GM18502 (cell line): ENCODE measurements at regions not wholly inside any gene's neighbourhood (a gene's known extent, or its start where the extent isn't known, plus 50 kb on each side); places are given as distances from the start of the nearest gene placed in this dataset.

Source experiments
- ATAC-seq: cut with Tn5 transposase; IDR thresholded peaks from one replicate; pipeline ENCODE4 v1.9.1; 2021; ENCODE audit warnings: mild to moderate bottlenecking; ENCODE audit not compliant: unreplicated experiment, poor library complexity

DNA sequence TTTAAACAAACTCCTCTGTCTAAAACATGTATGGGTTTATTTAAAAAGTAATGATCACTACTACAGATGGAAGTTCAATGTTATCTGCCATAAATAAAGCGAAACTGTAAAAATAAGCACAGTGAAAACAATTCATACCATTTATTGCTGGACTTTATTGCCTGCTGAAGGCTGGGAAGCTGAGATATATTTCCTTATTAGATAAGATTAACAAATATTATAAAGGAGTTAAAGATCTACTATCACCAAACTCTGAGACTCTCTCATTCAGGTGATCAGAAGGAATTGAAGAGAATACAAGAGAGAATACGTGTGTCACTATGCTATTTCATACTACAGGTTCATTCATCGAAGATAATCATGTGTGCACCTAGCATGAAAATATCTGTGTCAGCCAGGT is 190.9 kb upstream of the ATP10B start:
- no peak for ATAC-seq

DNA sequence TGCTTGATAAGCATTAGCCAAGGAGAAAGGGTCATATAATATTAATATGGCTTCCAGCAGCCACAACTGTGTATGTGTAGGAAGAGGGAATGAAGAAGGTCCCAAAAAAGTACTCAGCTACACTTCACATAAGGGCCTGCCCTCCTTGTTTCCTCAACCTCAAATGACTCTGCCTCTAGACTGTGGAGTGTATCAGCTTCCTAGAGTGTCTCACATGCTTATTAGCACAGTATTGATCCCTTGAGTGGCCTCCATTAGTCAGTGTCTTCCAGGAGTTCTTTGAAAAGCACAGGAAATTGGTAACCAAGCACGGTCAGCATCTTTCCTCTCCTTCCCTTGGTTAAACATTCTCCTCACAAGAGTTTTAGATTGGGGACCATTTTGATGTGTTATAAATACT is 190.4 kb upstream of the ATP10B start:
- no peak for ATAC-seq

DNA sequence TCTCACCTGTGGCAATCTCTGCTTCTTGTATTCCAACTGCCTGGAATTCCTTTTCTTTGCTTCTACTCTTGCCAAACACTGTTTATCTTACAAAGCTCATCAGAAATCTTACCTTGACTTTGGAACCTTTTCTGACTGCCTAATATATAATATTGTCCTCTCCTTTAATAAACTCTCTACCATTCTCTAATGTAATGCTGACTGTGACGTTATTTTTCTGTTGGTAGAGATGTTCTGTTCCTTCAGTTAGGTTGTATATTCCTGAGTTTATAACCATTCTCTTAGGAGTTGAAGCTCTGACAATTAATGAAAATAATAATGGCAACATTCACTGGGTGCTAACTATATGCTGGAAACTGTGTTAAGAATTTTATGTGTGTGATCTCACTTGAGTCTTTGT is 188.8 kb upstream of the ATP10B start:
- ATAC-seq, result no peak

- no peak for ATAC-seq
Observed at GRCh38 chr5:161036296-161036695, 184.3 kb upstream of the ATP10B start.

DNA sequence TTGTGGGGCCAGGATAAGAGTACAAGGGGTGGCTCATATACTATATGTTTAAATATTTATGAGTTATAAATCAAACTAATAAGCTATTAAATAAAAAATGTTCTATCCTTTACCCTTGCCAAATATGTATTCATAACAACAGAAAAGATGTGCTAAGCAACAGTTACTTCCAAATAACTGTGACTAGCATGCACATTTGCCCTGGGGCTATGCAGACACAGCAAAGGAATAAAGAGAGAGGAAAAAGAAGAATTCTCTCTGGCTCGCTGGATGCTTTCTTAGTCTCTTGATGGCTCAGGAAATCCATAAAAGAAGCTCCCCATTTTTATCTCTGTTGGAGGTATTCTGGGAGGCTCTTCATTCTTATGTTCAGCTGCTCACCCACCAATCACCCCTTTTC is 182.4 kb upstream of the ATP10B start:
- ATAC-seq, result no peak

DNA sequence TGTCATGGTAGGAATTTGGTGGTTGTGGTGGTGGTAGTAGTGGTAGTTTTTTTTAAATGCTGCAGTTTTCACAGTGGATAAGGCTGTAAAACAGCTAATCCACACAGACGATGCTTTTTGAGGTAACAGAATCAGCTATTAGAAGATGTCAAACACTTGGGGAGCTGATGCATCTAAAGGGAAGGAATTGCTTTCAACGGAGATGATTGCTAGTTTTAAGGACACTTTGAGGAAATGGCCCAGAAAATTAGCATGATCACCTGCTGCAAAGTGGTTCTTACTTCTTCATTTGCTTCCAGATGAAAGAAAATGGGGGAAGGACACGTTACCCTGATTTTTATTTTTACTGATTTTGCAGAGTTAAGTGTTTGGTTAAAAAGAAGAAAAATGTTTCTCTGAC is 178.2 kb upstream of the ATP10B start:
- ATAC-seq, result no peak

DNA sequence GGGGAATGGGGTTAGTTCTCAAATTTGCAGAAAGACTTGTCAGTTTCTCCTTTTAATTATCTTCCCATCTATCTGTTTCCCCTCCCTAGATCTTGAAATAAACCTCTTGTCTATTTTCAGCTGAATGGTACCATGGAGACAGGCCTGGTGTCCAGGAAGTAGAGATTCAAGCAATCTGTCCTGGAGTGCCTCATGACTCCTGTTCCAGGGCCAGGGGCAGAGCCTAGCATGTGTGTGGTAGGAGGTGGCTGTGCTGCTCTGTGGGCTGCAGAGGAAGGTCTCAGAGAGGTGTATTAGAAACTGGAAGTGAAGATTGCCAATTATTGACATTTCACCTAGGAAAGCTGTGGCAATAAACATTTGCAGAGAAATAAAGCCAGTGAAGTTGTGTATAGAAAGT is 175.8 kb upstream of the ATP10B start:
- no peak for ATAC-seq

DNA sequence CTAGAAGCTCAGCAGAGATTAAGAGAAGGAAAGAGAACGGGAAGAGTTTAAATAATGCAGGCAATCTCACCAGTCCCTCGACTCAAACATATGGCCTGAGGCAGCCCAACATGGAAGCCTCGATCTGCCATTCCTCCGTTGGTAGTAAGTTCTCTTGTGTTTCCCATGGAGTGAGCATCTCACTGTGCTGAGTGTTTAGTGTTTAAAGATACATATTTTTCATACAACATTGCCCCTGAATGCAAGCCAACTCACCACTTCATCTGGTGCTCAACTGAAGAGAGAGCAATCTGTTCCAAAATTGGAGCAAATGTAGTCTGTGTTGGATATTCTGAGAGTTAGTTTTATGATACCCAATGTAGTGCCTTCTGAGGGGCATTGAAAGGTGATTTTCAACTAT is 171.5 kb upstream of the ATP10B start:
- no peak for ATAC-seq

DNA sequence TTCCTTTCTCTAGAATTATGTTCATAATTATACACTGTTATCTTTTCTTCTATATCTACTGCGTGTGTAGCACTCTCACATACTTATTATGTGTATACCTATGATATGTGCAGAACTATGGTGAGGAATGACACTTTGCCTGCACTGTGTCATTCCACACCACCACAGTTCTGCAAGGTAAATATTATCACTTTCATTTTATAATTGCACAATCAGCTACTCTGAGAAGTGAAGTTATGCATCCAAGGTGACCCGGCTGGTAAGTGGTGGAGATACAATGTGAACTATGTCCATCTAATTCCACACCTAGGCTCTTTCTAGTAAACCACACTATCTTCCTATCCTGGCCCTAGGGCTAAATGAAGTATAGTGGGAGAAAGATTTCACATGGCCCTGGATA is 170.1 kb upstream of the ATP10B start:
- no peak for ATAC-seq

- ATAC-seq, result no peak
Observed at GRCh38 chr5:161009817-161010216, 157.8 kb upstream of the ATP10B start.

GRCh38 chr5:161009194-161009593 is 157.2 kb upstream of the ATP10B start:
- no peak for ATAC-seq

DNA sequence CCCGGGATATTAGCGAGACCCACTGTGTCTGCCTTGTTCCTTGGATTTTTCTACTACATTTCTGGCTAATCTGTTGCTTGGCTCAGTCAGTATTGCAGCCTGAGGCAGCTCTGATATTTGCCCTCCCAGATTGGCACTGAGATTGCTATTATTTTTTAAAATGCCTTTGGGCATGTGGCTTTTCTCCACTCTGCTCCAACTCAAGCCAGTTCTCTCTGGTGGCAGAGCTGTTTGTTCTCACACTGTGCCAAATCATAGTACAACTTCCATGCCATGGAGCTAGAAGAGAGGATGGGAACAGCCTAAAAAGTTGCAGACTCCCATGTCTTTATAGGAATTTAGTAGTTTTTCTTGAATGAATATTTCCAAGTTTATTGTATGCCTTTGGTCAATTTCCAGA is 155.9 kb upstream of the ATP10B start:
- ATAC-seq, result no peak

- no peak for ATAC-seq
Observed at GRCh38 chr5:161002571-161003074, 150.6 kb upstream of the ATP10B start.

GRCh38 chr5:161001604-161002003 is 149.6 kb upstream of the ATP10B start:
- peak; percentile 90 for ATAC-seq

- peak; percentile 60 for ATAC-seq
Observed at GRCh38 chr5:161001142-161001541, 149.1 kb upstream of the ATP10B start.

- ATAC-seq, result no peak
Observed at GRCh38 chr5:160991205-160991604, 139.2 kb upstream of the ATP10B start.

GRCh38 chr5:160979385-160979784 is 127.4 kb upstream of the ATP10B start:
- peak; percentile 10 for ATAC-seq

GRCh38 chr5:160978944-160979343 is 126.9 kb upstream of the ATP10B start:
- peak; percentile 61 for ATAC-seq

DNA sequence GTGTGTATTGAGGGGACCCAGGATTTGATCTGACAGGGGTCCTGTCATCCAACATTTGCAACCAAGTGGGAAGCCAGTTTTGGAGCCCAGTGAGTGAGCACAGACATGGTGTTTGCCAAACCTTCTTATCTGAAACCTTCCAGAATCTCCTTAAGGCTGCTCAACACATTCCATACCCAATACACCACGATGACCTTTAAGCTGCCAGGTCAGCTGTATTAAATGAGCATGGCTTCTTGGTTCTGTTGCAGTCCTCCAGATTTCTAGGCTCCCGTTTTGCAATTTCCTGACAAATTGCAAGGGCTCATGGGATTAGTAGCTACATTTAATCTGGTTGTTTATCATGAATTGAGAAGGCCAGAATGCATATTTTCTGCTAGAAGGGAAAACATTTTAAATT is 124.2 kb upstream of the ATP10B start:
- no peak for ATAC-seq

DNA sequence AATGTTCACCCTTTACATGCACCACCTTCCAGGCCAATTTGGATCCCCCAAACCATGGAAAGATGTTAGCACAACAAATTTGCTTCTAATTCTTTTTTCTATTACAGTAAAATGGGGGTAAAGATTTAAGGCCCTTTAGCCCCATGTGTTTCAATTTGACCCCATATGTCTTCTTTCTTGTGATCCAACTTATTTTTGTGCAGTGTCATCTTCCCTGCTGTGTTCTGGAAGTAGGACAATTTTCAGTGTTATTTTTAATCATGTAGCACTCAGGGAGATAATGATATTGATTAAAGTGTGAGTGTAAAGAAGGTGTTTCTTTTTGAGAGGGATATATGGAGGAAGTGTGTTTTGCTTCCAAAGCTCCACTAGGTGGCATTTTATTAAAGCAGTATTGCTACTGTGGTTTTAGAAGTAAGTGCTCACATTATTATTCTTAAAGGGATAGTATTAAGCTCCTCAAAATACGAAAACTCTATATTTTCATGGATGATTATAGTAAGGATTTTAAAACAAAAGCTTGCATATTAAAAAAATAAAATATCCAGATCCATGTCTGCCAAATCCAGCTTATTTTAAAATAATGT is 118.7 kb upstream of the ATP10B start:
- no peak for ATAC-seq

DNA sequence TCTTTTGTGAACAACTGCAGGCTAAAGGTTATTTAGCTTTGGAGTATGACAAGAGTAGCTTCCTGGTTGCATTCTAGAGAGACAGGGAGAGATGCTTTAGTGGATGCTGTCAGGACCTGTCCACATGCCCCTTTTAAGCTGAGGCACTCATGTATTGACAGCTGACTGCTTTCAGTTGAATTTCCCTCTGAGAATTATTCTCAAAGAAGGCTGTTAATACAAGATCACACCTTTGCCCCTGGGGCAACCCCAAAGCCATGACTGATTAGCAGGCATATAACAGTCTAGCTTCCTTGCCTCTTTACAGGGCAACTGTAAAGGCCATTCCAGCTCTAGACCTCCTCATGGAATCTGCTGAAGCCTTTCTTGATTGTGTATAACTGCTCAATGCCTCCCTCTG is 117.6 kb upstream of the ATP10B start:
- ATAC-seq, result no peak

DNA sequence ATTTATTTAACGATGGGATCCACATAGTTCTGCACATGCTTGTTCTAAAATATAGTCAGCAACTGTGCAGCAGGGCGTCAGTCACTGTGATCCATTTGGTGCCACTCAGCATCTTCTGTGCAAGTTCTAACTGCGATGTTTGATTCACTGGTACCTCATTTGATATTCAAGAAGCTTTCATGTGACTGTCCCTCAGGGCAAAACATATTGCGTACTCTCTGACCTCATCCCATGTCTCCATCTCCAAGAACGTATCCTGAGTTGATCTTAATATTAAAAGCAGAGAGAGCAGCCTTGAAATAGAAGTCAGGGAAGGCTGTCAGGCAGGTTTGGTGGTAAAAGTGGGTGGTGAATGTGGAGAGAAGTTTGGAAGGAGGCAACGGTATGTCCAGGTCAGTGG is 116.5 kb upstream of the ATP10B start:
- ATAC-seq, result no peak

DNA sequence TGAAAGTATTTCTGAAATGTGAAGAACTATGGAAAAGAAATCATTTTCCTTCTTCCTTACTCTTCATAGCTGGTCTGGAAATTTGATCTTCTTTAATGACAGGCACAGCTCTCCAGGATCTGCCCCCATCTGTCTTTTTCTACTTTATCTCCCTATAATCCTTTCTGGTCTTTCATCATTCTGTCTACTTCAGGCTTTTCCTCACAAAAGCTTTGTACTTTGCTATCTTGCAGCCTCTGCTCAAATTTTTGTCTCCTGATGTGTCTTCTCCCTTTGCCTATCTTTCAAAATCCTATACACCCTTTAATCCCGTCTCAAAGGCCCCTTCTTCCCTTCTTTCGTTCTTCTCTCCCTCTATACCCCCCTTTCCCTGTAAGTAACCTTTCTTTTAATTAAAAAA is 114.9 kb upstream of the ATP10B start:
- no peak for ATAC-seq
